ENCODE measurements at regions not wholly inside any gene's neighbourhood (a gene's known extent, or its start where the extent isn't known, plus 50 kb on each side); places are given as distances from the start of the nearest gene placed in this dataset.

GRCh38 chr14:97776890-97777558 is 979.8 kb downstream of the VRK1 start:
- Mint-ChIP-seq H3K4me1 (peaks cover 7% of the 10 kb centered on the region), H3K9me3 (peaks cover 4% of the 10 kb centered on the region), H3K4me3 (no peak overlapping the region), H3K27me3 (no peaks in the 10 kb centered on the region), H3K36me3 (ENCODE audit: low read depth) (no peaks in the 10 kb centered on the region), H3K27ac (no peak overlapping the region)
- intact Hi-C loops (cut with micrococcal nuclease) = no loop called here
- no peak for DNase-seq

- Mint-ChIP-seq H3K4me1 (peaks cover 7% of the 10 kb centered on the region), H3K36me3 (ENCODE audit: low read depth) (no peaks in the 10 kb centered on the region), H3K27me3 (no peaks in the 10 kb centered on the region), H3K9me3 (peaks cover 4% of the 10 kb centered on the region), H3K4me3 (no peak overlapping the region), H3K27ac (no peak overlapping the region)
- intact Hi-C loops (cut with micrococcal nuclease) = no loop called here
- no peak for DNase-seq
Measured at GRCh38 chr14:97777622-97778355, 980.6 kb downstream of the VRK1 start.

GRCh38 chr14:97779140-97779539 is 982.0 kb downstream of the VRK1 start:
- H3K27ac Mint-ChIP-seq = no peak overlapping the region
- H3K27me3 Mint-ChIP-seq = no peaks in the 10 kb centered on the region
- H3K4me1 Mint-ChIP-seq = peaks cover 12% of the 10 kb centered on the region
- DNase-seq = no peak
- H3K36me3 Mint-ChIP-seq (ENCODE audit: low read depth) = no peaks in the 10 kb centered on the region
- intact Hi-C loops (cut with micrococcal nuclease) = no loop called here
- H3K4me3 Mint-ChIP-seq = no peak overlapping the region
- H3K9me3 Mint-ChIP-seq = peaks cover 6% of the 10 kb centered on the region

- H3K27me3 Mint-ChIP-seq = no peaks in the 10 kb centered on the region
- no peak overlapping the region for H3K4me3 Mint-ChIP-seq
- H3K36me3 Mint-ChIP-seq (ENCODE audit: low read depth) = no peaks in the 10 kb centered on the region
- DNase-seq = no peak
- no peak overlapping the region for H3K27ac Mint-ChIP-seq
- intact Hi-C loops (cut with micrococcal nuclease) = no loop called here
- H3K9me3 Mint-ChIP-seq = peaks cover 14% of the 10 kb centered on the region
- peaks cover 22% of the 10 kb centered on the region for H3K4me1 Mint-ChIP-seq
Measured at GRCh38 chr14:97780804-97781203, 983.6 kb downstream of the VRK1 start.

GRCh38 chr14:97781961-97782360 is 984.8 kb downstream of the VRK1 start:
- Mint-ChIP-seq H3K27me3 (no peaks in the 10 kb centered on the region), H3K4me3 (no peak overlapping the region), H3K36me3 (ENCODE audit: low read depth) (no peaks in the 10 kb centered on the region), H3K4me1 (peaks cover 23% of the 10 kb centered on the region), H3K27ac (no peak overlapping the region), H3K9me3 (peaks cover 14% of the 10 kb centered on the region)
- intact Hi-C loops (cut with micrococcal nuclease) = no loop called here
- no peak for DNase-seq

GRCh38 chr14:97782871-97783414 is 985.8 kb downstream of the VRK1 start:
- Mint-ChIP-seq H3K36me3 (ENCODE audit: low read depth) (no peaks in the 10 kb centered on the region), H3K27ac (no peak overlapping the region), H3K9me3 (peaks cover 14% of the 10 kb centered on the region), H3K27me3 (no peaks in the 10 kb centered on the region), H3K4me3 (no peak overlapping the region), H3K4me1 (peaks cover 18% of the 10 kb centered on the region)
- intact Hi-C loops (cut with micrococcal nuclease) = no loop called here
- no peak for DNase-seq

GRCh38 chr14:97785495-97785894 is 988.3 kb downstream of the VRK1 start:
- peak overlapping the region; percentile 51 for H3K27ac Mint-ChIP-seq
- H3K27me3 Mint-ChIP-seq = no peaks in the 10 kb centered on the region
- peaks cover 10% of the 10 kb centered on the region for H3K9me3 Mint-ChIP-seq
- intact Hi-C loops (cut with micrococcal nuclease) = loop anchor here (5.0 kb wide), 1 partner anchor 78 kb away; no protein-coding TSS in a partner anchor
- H3K36me3 Mint-ChIP-seq (ENCODE audit: low read depth) = no peaks in the 10 kb centered on the region
- DNase-seq = peak; percentile 67
- peaks cover 22% of the 10 kb centered on the region for H3K4me1 Mint-ChIP-seq
- peak overlapping the region; percentile 1 for H3K4me3 Mint-ChIP-seq

- Mint-ChIP-seq H3K9me3 (peaks cover 10% of the 10 kb centered on the region), H3K27me3 (no peaks in the 10 kb centered on the region), H3K27ac (no peak overlapping the region), H3K4me1 (peaks cover 21% of the 10 kb centered on the region), H3K36me3 (ENCODE audit: low read depth) (no peaks in the 10 kb centered on the region), H3K4me3 (no peak overlapping the region)
- DNase-seq = no peak
- intact Hi-C loops (cut with micrococcal nuclease) = loop anchor here (5.0 kb wide), 1 partner anchor 81 kb away; no protein-coding TSS in a partner anchor
Measured at GRCh38 chr14:97788364-97788763, 991.2 kb downstream of the VRK1 start.

- peak; percentile 62 for DNase-seq
- Mint-ChIP-seq H3K27me3 (no peaks in the 10 kb centered on the region), H3K4me1 (peaks cover 18% of the 10 kb centered on the region), H3K36me3 (ENCODE audit: low read depth) (no peaks in the 10 kb centered on the region), H3K9me3 (peaks cover 9% of the 10 kb centered on the region), H3K27ac (no peak overlapping the region), H3K4me3 (no peak overlapping the region)
- intact Hi-C loops (cut with micrococcal nuclease) = loop anchor here (5.0 kb wide), 1 partner anchor 82 kb away; no protein-coding TSS in a partner anchor
Measured at GRCh38 chr14:97788846-97789526, 991.8 kb downstream of the VRK1 start.

- intact Hi-C loops (cut with micrococcal nuclease) = no loop called here
- no peak overlapping the region for H3K27ac Mint-ChIP-seq
- H3K9me3 Mint-ChIP-seq = no peaks in the 10 kb centered on the region
- peaks cover 6% of the 10 kb centered on the region for H3K4me1 Mint-ChIP-seq
- H3K27me3 Mint-ChIP-seq = no peaks in the 10 kb centered on the region
- no peaks in the 10 kb centered on the region for H3K36me3 Mint-ChIP-seq (ENCODE audit: low read depth)
- DNase-seq = no peak
- H3K4me3 Mint-ChIP-seq = no peak overlapping the region
Measured at GRCh38 chr14:97791072-97791471, 993.9 kb downstream of the VRK1 start.

GRCh38 chr14:97791906-97792305 is 994.7 kb downstream of the VRK1 start:
- no peak for DNase-seq
- intact Hi-C loops (cut with micrococcal nuclease) = no loop called here
- Mint-ChIP-seq H3K27ac (no peak overlapping the region), H3K4me1 (peaks cover 8% of the 10 kb centered on the region), H3K27me3 (no peaks in the 10 kb centered on the region), H3K9me3 (no peaks in the 10 kb centered on the region), H3K36me3 (ENCODE audit: low read depth) (no peaks in the 10 kb centered on the region), H3K4me3 (no peak overlapping the region)

- Mint-ChIP-seq H3K4me3 (no peak overlapping the region), H3K27ac (no peak overlapping the region), H3K27me3 (no peaks in the 10 kb centered on the region), H3K4me1 (peaks cover 6% of the 10 kb centered on the region), H3K36me3 (ENCODE audit: low read depth) (no peaks in the 10 kb centered on the region), H3K9me3 (no peaks in the 10 kb centered on the region)
- no peak for DNase-seq
- intact Hi-C loops (cut with micrococcal nuclease) = no loop called here
Measured at GRCh38 chr14:97796511-97796910, 999.3 kb downstream of the VRK1 start.

GRCh38 chr14:97798176-97798575 is 1001.0 kb downstream of the VRK1 start:
- Mint-ChIP-seq H3K27ac (no peak overlapping the region), H3K4me1 (peaks cover 6% of the 10 kb centered on the region)

More at GRCh38 chr14:97798176-97798575, 1001.0 kb downstream of the VRK1 start:
- H3K9me3 Mint-ChIP-seq = no peaks in the 10 kb centered on the region
- no peaks in the 10 kb centered on the region for H3K36me3 Mint-ChIP-seq (ENCODE audit: low read depth)
- intact Hi-C loops (cut with micrococcal nuclease) = no loop called here
- no peaks in the 10 kb centered on the region for H3K27me3 Mint-ChIP-seq
- DNase-seq = no peak
- H3K4me3 Mint-ChIP-seq = no peak overlapping the region

All from activated CD4-positive, alpha-beta T cell treated with anti-CD3 and anti-CD28 coated beads, Interleukin-2, amount 10 ng/mL, durations not matched to agents 24 days and 14 days (primary cell).